T-helper 2 cell treated with Interferon-gamma antibody and Interleukin-4, amounts not matched to agents 100 ng/mL and 5 ng/mL, for 36 hours (primary cell): ENCODE measurements at regions not wholly inside any gene's neighbourhood (a gene's known extent, or its start where the extent isn't known, plus 50 kb on each side); places are given as distances from the start of the nearest gene placed in this dataset.
"Not testable (repeated sequence)": the region's sequence is repeated elsewhere in the genome, so short reads cannot be mapped to it uniquely, and the experiment has no call there.

ENCODE experiments used
- intact Hi-C: fragments of 100-400 bp; cut with micrococcal nuclease; formaldehyde crosslinking; loops from one replicate; pipeline ENCODE4 v1.15.1; 2023

DNA sequence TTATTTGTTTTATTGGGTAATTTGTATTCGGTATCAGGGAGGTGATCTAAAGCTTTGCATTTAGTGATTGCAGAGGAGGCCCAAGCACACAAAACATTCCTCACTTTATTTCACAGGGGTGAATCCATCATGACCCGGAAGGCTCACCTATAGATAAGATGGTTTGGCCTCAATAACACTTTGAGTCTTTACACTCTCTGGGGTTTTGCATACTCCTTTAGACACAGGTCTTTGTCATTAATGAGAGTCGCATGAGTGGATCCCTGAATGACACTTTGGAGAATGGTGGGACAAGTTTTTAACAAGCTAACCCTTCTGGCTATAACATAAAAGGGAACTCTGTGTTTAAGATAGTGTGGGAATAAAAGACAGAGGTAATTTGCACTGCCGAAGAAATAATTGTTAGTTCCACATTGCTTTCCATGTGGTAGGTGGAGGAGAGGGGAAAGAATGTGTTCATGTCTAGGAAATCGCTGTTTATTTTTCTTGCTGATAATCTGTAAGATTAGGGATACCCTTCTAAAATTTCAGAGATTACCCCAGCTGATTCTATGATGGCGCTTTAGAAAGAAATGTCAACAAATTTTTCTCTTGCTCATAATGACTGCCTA lies 455.8 kb downstream of the TFEC start:
- intact Hi-C loops: no loop called here

- intact Hi-C loops: no loop called here
These were observed 458.5 kb downstream of the TFEC start for GRCh38 chr7:115572111-115572510.

- intact Hi-C loops: no loop called here
These were observed 469.0 kb downstream of the TFEC start for GRCh38 chr7:115561335-115562110.

GRCh38 chr7:115559877-115560276 lies 470.7 kb downstream of the TFEC start:
- intact Hi-C loops: no loop called here

DNA sequence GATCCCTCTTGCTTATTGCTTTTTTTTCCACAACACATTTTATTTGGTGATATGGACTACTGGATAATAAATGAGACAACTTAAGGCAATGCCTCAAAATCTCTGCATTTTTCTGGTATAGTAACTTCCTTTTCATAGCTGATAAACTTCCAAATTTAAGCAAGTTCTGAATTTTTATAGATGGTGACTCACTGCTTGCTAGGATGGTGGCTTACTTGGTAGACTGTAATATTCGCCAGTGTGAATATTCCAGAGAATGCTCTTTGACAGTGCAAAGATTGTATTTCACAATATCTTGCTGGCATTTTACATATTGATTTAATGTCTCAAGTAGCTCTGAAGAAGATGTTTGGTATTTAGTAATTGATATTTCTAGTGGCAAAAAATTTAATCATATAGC lies 472.4 kb downstream of the TFEC start:
- intact Hi-C loops: no loop called here

DNA sequence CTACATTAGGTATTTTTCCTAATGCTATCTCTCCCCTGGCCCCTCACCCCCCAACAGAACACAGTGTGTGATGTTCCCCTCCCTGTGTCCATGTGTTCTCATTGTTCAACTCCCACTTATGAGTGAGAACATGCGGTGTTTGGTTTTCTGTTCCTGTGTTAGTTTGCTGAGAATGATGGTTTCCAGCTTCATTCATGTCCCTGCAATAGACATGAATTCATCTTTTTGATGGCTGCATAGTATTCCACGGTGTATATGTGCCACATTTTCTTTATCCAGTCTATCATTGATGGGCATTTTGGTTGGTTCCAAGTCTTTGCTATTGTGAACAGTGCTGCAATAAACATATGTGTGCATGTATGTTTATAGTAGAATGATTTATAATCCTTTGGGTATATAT lies 473.3 kb downstream of the TFEC start:
- intact Hi-C loops: not testable (repeated sequence)

DNA sequence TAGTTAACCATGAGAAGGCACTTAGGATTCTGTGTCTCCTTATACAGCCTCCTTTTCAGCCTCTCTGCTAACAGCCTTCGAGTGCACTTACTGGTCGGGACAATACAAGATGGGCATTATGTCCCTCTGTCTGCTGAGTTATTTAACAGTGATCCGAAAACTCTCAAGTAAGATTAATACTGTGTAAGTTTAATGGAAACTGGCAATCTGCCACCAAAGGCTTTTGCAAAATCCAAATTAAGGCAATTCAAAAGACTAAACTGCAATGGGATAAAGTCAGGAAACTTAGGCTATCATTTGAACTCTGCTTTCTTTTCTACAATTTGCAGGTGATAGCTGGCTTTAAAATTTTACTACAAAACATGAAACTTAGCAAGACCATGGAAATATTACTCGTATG lies 477.8 kb downstream of the TFEC start:
- intact Hi-C loops: no loop called here

DNA sequence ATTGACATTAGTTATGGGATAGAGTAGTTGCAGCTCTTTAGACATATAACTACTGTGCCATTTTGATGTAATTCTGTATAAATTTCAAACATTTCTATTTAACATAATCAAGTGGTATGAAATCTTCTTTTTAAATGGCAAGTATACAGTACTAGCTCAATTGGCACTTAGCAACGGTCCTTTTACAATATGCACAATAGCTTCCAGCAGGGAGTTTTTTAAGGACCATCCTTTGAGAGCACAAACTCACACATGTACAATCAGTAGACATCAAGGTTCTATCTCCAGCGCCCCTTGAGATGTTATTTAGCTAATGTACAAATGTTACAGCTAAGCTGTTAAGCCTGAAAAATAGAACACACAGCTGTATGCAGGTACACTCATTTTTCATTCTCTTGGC lies 480.7 kb downstream of the TFEC start:
- intact Hi-C loops: no loop called here

DNA sequence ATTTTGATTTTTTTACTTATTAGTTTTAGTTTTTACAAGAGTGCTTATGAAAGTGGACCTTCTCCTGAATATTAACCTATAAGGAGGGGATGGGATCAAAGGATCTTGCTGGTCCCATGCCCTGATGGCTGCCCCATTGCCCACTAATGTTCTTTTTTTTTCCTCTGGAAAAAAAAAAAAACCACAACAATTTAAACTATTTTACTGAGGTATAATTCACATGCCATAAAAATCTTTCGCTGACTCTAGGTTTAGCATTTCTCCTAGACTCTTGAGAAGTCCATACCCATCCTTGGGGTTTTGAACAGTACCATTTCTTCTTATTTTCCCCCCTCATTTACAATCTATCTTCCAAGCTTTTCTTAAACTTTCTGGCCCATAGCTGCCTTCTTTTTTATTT lies 481.8 kb downstream of the TFEC start:
- intact Hi-C loops: no loop called here

GRCh38 chr7:115546790-115547189 lies 483.8 kb downstream of the TFEC start:
- intact Hi-C loops: no loop called here

GRCh38 chr7:115533785-115534184 lies 496.8 kb downstream of the TFEC start:
- intact Hi-C loops: no loop called here

GRCh38 chr7:115526278-115526677 lies 504.3 kb downstream of the TFEC start:
- intact Hi-C loops: no loop called here

- intact Hi-C loops: no loop called here
These were observed 508.4 kb downstream of the TFEC start for GRCh38 chr7:115522174-115522573.

- intact Hi-C loops: no loop called here
These were observed 514.2 kb downstream of the TFEC start for GRCh38 chr7:115516341-115516740.

DNA sequence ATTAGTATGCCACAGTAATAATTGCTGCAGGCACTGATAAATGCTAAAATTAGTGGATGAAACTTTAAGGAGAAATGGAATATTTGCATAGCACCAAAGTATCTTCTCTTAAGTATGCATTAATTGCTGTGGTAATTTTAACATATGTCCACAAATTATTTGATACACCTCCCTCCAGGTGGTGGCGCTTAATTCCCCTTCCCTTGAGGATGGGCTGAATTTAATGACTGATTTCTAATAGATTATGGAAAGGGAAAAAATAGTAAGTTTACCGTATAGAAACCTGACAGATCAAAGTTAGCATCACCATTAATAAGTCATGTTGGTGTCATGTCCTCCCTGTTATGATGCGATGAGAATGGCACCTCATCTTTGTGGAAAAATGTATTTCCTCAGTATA lies 519.2 kb downstream of the TFEC start:
- intact Hi-C loops: no loop called here

DNA sequence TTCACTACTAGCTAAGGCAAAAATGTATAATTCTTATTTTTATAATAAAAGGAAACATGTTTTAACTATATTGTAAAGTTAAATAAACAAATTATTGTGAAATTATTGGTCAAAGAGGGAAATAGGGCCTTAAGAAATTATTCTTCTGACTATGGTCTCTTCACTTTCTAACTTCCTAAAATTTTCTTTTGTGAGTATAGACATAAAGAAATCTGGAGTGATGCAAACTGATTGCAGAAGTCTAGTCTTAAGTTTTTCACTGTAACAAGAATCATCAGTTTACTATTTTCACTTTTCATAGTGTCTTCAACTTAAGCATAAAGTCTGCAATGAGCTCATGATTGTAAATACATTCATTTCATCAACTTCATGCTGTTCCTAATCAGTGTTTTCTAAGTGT lies 525.4 kb downstream of the TFEC start:
- intact Hi-C loops: no loop called here

DNA sequence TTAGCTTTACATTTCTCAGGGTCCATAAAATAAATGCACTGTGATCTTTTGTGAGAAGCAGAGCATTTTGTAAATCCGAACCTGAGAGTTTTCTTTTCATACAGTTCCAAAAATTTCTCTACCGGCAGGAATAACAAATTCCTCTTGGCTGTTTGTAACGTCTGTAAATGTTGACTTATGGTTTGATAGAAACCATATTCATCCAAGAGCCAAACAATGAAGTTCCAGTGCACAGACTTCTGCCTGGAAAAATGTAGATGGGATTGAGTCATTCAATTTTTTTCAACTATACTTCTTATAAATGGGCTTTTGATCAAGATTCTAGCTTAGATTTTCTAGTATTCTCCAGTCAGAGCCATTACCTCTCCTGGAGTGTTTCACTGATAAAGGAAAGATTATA lies 530.6 kb downstream of the TFEC start:
- intact Hi-C loops: no loop called here

- intact Hi-C loops: no loop called here
These were observed 534.6 kb downstream of the TFEC start for GRCh38 chr7:115496006-115496405.

DNA sequence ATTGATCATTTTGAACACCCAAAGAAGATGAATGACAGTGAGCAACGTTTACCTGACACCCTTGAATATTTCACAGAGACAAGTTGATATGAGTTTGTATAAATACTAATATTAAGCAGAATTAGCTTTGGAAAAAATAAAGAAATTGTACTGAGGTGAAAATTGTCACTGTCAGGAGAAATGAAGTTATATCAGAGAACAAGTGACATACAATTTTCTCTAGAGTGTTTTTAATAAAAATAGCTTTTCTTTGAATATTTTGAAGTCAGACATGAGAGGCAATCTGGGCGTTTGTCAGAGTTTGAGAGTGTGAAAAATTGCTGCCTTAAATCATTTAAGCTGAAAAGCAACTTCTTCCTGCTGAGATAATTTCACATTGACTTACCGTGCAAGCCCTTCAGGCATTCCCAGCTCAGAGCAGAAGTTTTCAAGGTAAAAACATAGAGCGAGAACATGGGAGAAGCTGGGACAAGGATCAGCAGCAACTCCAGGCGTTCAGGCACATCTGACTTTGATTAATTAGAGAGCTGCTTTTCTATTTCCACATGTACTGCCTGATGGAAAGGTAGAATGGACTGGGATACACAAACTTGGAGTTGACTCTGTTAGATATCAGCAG lies 535.9 kb downstream of the TFEC start:
- intact Hi-C loops: no loop called here

GRCh38 chr7:115493381-115493780 lies 537.2 kb downstream of the TFEC start:
- intact Hi-C loops: no loop called here

DNA sequence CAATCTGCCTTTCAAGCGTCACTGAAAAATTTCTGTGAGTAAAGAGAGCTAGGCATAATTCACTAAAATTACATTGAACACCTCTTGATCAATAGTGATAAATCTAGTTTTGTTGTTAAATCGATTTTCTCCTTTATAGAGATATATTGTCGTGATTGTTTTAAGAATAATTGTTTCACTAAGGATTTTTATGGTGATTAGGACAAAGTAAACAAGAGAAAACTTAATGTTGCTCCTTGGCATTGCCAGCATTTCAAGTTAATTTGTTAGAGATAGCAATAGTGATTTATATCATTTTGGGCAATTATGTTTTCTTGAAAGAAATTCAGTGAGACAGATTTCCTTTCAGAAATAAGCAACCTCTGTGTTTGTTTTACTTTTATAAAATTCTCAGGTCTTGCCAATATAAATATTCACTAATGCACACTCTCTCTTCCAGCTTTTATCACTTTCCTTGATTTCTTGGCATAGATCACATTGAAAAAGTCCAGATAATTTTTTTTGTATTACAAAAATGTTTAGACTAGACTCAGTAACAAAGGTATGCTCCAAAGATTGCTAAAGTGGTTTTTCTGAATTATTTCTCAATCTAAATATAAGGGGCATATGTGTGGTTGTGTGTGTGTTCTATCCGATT lies 538.7 kb downstream of the TFEC start:
- intact Hi-C loops: no loop called here

GRCh38 chr7:115479448-115479847 lies 551.1 kb downstream of the TFEC start:
- intact Hi-C loops: no loop called here
